GM18868 (cell line): ENCODE measurements at regions not wholly inside any gene's neighbourhood (a gene's known extent, or its start where the extent isn't known, plus 50 kb on each side); places are given as distances from the start of the nearest gene placed in this dataset.
"Not testable (repeated sequence)": the region's sequence is repeated elsewhere in the genome, so short reads cannot be mapped to it uniquely, and the experiment has no call there.

Experiments used
- ATAC-seq: cut with Tn5 transposase; IDR thresholded peaks from one replicate; pipeline ENCODE4 v1.9.1; 2021; ENCODE audit warnings: mild to moderate bottlenecking, moderate library complexity; ENCODE audit not compliant: unreplicated experiment

GRCh38 chr2:17460371-17461086, 57.7 kb downstream of the RAD51AP2 start:
- no peak for ATAC-seq

DNA sequence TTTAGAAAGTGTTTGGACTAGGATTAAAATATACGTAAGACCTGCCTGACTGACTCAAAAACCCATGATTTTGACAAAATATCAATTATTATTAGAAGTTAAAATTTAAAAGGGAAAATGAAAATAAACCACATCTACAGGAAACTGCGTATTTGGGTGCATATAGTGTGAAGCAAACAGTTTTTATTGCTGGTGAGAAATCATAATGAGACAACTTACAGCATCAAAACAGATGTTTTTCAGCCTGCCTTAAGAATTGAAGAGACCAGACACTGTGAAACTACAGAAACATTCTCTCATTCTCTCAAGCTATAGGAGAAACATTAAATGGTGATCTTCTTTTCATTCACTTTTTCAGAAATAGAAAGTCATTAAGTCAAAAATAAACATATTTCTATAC, 62.9 kb downstream of the RAD51AP2 start:
- ATAC-seq = no peak

DNA sequence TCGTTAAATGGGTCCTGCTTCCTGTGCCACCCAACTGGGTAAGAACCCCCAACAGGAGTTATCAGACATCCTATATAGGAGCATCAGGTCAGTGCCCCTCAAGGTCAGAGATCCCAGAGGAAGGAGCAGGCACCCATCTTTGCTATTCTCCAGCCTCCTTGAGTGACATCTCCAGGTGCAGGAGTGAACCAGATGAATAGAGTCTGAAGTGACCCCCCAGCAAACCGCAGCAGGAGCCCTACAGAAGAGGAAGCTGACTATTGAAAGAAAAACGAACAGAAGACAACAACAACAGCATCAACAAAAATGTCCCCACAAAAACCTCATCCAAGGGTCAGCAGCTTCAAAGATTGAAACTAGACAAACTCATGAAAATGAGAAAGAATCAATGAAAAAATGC, 72.0 kb downstream of the RAD51AP2 start:
- ATAC-seq = not testable (repeated sequence)

DNA sequence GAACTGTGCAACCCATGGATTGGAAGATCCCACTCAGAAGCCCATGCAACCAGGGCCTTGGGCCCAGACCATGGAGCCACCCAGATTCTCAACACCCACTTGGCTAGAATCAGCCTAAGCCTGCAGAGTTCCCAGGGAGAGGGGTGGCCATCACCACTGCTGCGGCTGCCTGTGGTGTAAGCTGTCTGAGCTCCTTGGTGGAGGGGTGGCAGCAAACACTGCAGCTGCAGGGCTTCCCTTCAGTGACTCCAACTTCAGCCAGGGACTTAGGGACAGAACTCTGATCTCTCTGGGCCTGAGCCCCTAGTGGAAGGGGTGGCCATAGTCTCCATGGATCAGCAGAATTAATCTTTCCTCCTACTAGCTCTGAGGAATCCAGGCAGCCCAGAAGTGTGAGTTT, 72.5 kb downstream of the RAD51AP2 start:
- no peak for ATAC-seq

- no peak for ATAC-seq
Measured at GRCh38 chr2:17442334-17442733, 75.9 kb downstream of the RAD51AP2 start.

GRCh38 chr2:17441790-17442189, 76.5 kb downstream of the RAD51AP2 start:
- ATAC-seq = no peak

GRCh38 chr2:17441055-17441771, 77.0 kb downstream of the RAD51AP2 start:
- no peak for ATAC-seq

DNA sequence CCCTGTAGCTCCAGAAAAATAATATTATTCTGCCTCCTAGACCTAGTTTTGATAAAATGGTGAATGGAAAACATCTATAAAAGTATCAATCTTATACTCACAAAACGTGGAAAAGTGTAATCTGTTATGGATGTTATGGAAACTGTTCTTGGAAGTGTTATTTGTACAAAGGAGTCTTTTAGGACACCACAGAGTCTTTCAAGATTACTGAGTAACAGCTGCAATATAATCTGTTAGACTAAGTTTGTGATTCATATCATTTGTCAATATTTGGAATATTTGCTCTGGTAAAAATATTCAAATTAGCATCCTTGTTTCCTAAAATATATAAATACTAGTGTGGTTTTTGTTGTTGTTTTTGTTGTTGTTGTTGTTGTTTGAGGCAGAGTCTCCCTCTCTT, 87.9 kb downstream of the RAD51AP2 start:
- no peak for ATAC-seq

- no peak for ATAC-seq
Measured at GRCh38 chr2:17429130-17429529, 89.1 kb downstream of the RAD51AP2 start.

- no peak for ATAC-seq
Measured at GRCh38 chr2:17427401-17427800, 90.8 kb downstream of the RAD51AP2 start.

DNA sequence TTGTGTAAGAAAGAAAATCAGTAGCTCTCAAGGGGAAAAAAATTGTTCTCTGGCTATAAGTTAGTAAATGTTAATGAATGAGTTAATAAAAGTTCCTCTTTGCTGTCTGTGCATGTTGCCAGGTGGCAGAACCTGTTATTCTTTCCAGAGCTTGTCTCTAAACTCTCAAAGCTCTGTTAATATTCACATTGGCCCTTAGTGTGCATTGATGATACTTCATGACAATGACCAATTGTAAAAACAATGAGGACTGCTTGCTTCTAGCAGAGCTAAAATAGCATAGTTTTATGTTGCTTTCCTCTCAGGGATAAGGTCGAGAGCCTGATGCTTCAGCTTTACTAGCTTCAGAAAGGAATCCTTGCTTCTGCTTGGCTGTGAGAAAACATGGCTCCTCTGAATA, 91.5 kb downstream of the RAD51AP2 start:
- no peak for ATAC-seq

DNA sequence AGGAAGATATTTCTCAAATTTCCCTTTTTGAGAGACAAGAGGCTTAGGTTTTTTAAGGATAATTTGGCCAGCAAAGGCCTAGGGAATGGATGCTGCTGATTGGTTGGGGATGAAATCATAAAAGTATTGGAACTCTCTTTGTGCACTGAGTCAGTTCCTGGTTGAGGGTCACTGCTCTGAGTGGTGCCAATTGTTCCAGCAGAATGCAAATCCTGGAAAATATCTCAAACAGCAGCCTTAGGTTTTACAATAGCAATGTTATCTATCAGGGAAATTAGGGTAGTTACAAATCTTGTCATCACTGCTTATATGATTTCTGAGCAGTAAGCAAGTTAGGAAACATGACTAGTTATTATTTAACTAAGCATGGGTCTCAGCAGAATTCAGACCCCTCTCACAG, 96.2 kb downstream of the RAD51AP2 start:
- ATAC-seq = no peak

GRCh38 chr2:17416884-17417391, 101.3 kb downstream of the RAD51AP2 start:
- no peak for ATAC-seq

GRCh38 chr2:17413036-17413435, 105.2 kb downstream of the RAD51AP2 start:
- no peak for ATAC-seq

DNA sequence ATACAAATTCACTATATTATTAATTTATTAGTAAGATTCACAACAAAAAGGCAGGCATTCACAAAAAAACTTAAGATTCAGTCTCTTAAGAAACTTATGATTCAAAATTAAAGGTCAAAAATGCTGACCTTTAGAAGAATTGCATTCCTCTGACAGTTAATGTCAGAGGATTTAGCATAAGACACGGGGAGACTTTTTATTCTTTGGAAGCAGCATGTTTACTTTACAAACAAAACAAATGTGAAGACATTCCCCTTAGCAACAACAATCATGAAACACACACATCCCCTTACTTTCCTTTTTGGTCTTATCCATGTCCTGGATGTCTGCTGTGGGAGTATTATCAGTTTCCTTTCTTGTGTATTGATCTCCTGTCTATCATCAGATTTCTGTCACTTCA, 117.1 kb downstream of the RAD51AP2 start:
- no peak for ATAC-seq

- no peak for ATAC-seq
Measured at GRCh38 chr2:17398770-17399169, 119.5 kb downstream of the RAD51AP2 start.

DNA sequence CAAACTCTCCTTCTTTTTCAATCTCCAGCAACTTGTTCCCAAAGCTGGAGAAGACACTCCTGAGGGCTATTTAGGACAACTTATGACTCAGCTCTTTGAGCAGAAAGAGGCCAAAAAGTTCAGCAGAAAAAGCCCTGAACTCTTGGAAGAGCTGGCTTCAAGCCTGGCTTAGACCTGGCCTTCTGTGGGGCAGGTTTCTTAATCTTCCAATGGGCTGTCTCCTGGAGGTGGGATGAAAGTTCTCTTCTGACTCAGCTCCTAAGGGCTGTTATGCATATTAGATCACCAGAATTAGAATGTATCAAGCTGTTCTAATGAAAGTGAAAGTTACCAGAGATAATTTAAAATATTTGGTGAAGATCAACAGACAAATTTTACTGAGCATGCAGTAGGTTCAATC, 129.4 kb downstream of the RAD51AP2 start:
- no peak for ATAC-seq

- ATAC-seq = no peak
Measured at GRCh38 chr2:17387591-17387990, 130.6 kb downstream of the RAD51AP2 start.

- no peak for ATAC-seq
Measured at GRCh38 chr2:17386771-17387170, 131.5 kb downstream of the RAD51AP2 start.

- no peak for ATAC-seq
Measured at GRCh38 chr2:17380003-17380402, 138.2 kb downstream of the RAD51AP2 start.

DNA sequence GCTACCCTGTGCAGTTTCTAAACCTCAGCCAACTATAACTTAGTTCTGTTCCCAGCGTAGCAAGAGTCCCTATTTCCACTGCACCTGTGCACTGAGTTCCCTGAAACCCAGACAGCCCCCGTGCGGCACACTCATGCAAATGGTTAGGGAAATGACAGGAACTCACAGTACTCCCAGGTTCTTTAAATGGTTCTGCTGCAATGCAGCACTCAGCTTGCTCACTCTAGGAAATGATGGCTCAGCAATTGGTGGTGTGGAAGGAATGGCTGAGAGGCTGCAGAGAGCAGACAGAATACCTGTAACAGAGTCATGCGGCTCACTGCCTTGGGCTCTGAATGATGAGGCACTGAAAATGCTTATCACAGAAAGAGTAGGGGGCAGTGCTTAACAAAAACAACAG, 143.0 kb downstream of the RAD51AP2 start:
- ATAC-seq = no peak

GRCh38 chr2:17373741-17374140, 144.5 kb downstream of the RAD51AP2 start:
- ATAC-seq = no peak
